GM12874 (cell line): ENCODE measurements at regions not wholly inside any gene's neighbourhood (a gene's known extent, or its start where the extent isn't known, plus 50 kb on each side); places are given as distances from the start of the nearest gene placed in this dataset.

Experiments used
- TF ChIP-seq, protein P1 (sequence below): IDR thresholded peaks from 2 replicates; pipeline ENCODE4 v1.5.1; 2011; ENCODE audit warnings: low read depth, mild to moderate bottlenecking, control low read depth, low read length, moderate library complexity; ENCODE audit not compliant: insufficient read depth

DNA sequence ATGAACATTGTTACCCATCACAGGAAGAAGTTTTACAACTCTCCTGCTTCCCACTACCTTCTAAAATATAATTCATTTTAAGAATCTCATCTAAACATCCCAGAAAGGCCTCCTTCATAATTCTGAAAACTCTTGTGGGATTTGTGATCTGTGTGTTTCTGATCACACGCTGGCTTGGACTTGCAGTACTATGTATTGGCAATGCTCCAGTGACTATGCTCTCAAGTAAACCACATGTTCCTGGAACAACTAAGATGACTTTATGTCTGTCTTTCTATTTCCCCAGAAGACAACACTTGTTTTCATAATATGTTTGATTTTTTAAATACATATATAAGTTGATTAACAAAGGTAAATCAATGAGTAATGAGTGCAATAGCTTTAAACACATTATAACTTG lies 376.6 kb upstream of the NETO1 start:
- TF ChIP-seq, protein P1, sequence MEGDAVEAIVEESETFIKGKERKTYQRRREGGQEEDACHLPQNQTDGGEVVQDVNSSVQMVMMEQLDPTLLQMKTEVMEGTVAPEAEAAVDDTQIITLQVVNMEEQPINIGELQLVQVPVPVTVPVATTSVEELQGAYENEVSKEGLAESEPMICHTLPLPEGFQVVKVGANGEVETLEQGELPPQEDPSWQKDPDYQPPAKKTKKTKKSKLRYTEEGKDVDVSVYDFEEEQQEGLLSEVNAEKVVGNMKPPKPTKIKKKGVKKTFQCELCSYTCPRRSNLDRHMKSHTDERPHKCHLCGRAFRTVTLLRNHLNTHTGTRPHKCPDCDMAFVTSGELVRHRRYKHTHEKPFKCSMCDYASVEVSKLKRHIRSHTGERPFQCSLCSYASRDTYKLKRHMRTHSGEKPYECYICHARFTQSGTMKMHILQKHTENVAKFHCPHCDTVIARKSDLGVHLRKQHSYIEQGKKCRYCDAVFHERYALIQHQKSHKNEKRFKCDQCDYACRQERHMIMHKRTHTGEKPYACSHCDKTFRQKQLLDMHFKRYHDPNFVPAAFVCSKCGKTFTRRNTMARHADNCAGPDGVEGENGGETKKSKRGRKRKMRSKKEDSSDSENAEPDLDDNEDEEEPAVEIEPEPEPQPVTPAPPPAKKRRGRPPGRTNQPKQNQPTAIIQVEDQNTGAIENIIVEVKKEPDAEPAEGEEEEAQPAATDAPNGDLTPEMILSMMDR = no peak

DNA sequence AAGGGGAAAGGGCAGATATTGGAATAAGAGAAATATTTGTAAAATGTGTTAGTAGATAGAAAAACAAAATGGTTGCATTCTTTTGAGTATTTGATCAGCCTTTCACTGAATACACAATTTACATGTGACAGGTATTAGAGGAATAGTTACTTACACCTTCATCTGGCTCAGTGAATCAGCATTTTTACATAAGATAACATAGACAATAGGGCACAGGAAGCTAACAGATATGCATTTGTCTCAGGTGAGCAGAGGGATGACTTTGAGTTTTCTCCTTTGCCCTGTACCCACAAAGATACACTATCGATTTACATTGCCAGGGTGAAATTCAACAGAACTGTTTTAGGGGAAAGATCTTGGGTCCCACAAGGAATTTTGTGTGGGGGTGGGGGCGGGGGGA lies 373.1 kb upstream of the NETO1 start:
- TF ChIP-seq, protein P1 = no peak

DNA sequence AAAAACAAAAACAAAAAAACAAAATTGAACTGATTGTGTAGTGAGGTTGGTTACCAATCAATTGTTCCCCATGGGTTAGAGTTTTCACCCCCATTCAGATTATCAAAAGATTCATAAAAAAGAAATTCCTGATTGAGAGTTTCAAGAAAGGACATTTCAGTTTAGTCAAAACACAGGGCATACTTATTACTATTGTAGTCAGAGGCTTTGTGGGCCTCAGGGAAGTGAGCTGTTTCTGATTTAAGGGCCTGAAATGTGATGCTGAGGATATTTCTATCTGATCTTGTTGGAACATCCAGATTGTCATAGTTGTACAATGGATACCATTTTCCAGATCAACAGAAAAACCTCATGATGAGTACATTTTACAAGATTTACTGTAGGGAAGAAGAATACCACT lies 368.1 kb upstream of the NETO1 start:
- TF ChIP-seq, protein P1 = no peak

DNA sequence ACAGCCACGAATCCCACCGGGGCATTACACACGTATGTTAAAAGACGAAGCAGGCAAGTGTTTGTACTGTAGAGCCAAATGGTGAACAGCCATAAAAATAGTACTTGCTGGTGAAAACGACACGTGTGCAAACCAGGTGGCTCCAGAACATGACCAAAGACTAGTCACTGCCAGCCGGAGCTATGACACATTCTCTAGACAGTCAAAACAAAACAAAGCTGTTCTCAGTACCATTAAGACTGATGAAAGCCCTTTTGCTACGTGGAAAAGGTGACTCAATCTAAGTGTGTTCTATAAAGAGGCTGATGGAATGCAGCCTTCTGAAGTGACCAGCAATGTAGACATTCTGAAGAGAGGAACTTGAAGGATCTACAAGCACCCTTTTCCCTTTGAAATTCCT lies 367.7 kb upstream of the NETO1 start:
- TF ChIP-seq, protein P1 = no peak

DNA sequence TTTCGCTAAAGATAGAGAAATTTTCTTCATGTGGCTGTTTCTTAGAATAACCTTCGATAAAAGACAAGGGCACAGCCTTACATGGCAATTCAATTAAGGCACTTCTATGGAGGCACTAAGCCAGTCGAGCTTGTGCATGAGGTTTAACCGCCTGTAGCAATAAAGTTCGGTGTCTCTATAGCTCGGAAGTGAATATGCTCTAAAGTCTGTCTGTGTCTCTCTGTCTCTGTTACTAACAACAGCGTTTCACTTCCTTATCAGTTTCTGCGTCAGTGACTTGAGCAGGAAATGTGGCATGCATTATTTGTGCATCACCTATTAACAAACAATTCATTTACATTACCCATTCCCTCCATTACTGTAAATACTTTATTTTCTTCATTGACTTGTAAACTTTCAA lies 365.1 kb upstream of the NETO1 start:
- TF ChIP-seq, protein P1 = no peak

DNA sequence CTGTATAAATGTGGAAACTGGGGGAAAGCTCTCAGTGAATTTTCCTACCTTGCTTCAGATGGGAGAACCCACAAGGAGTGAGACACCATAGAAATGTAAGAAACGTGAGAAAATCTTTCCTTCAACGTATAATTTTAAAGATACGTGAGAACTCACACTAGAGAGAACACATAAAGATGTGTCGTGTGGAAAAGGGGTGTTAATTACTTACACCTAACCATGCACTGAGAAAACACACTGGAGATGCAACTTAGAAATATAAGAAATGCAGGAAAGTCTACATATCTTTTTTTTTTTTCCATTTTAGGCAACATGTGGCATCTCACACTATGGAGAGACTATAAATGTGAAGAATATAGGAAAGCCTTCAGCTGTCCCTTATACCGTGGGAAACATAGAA lies 352.9 kb upstream of the NETO1 start:
- TF ChIP-seq, protein P1 = no peak

DNA sequence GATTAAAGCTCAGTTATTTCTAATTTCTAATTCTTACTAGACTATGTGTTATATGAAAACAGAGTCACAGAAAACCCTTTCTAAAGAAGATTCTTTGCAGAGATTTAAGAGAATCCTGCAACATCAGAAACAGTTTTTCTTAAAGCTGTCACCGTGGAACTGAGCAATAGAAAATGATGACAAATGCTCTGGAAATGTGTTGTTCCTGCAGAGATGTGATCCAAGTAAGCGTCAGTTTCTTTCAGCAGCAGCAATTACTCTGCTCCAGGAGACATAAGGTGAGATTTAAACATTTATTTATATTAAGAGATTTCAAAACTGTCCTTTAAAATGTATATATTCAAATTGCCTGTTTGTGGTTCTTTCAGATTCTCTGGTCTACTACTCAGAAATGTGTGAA lies 350.5 kb upstream of the NETO1 start:
- TF ChIP-seq, protein P1 = no peak

DNA sequence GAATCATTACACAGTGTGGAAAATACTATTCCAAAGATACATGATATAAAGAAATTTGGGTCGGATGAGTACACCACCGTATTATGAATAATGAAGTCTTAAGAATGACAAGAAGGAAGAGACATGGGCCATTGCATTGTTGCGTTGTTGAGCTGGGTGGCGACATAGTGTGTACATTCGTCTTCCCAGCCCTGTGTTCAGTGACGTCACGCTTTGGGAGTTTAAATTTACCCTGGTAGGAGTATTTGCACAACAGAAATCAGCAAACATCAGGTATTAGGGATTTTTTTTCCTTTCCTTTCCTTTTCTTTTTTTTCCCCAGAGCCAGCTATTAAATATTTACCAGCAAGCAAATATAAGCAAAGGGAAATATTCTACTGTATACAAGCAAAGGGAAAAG lies 347.2 kb upstream of the NETO1 start:
- TF ChIP-seq, protein P1 = no peak
